ENCODE measurements at regions not wholly inside any gene's neighbourhood (a gene's known extent, or its start where the extent isn't known, plus 50 kb on each side); places are given as distances from the start of the nearest gene placed in this dataset.
A peak's percentile ranks its signal among the peaks of the same experiment; 100 is the strongest.

GRCh38 chr1:195085196-195085595 lies 1523.0 kb downstream of the KCNT2 start:
- Histone ChIP-seq H3K36me3 (ENCODE audit: low read depth) (no peaks in the 10 kb centered on the region), H3K4me3 (ENCODE audit: severe bottlenecking) (no peak overlapping the region), H3K27ac (ENCODE audit: poor library complexity, severe bottlenecking) (no peak overlapping the region), H3K9me3 (ENCODE audit: severe bottlenecking) (no peaks in the 10 kb centered on the region), H3K4me1 (ENCODE audit: insufficient read depth, poor library complexity, severe bottlenecking) (no peaks in the 10 kb centered on the region), H3K27me3 (ENCODE audit: insufficient read depth, poor library complexity, severe bottlenecking) (no peaks in the 10 kb centered on the region)
- no peak for TF ChIP-seq CTCF (IDR thresholded peaks at IDR 0.05; ENCODE audit: poor library complexity, severe bottlenecking)
- no peak for ATAC-seq (ENCODE audit: low read depth)
- DNase-seq (ENCODE audit: low spot score) = no peak

GRCh38 chr1:195082183-195082582 lies 1526.1 kb downstream of the KCNT2 start:
- H3K27me3 ChIP-seq (ENCODE audit: insufficient read depth, poor library complexity, severe bottlenecking) = no peaks in the 10 kb centered on the region
- ATAC-seq (ENCODE audit: low read depth) (peak; percentile 40; the same call in 1 of the 3 replicates), DNase-seq (ENCODE audit: low spot score) (no peak)
- H3K9me3 ChIP-seq (ENCODE audit: severe bottlenecking) = no peaks in the 10 kb centered on the region
- H3K27ac ChIP-seq (ENCODE audit: poor library complexity, severe bottlenecking) = no peak overlapping the region
- H3K36me3 ChIP-seq (ENCODE audit: low read depth) = no peaks in the 10 kb centered on the region
- H3K4me1 ChIP-seq (ENCODE audit: insufficient read depth, poor library complexity, severe bottlenecking) = no peaks in the 10 kb centered on the region
- H3K4me3 ChIP-seq (ENCODE audit: severe bottlenecking) = no peak overlapping the region
- TF ChIP-seq CTCF (IDR thresholded peaks at IDR 0.05; ENCODE audit: poor library complexity, severe bottlenecking) = no peak

DNA sequence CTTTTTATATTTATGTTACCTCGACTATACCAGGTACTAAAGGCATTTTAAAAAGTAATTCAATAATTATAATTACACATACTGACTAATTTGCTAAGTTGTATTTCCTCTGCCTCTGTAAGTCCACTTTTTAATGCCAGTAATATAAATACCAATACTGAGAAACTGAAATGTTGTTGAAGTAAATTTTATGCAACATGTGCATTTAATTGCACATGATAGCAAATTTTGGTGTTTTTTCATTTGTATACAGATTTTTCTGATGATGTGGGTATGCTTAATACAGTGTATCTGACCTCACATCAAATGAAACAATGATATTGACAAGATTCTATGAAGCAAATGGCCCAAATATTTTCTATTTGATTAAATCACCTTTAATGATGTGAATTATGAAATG lies 1531.6 kb downstream of the KCNT2 start:
- Histone ChIP-seq H3K36me3 (ENCODE audit: low read depth) (no peaks in the 10 kb centered on the region), H3K27me3 (ENCODE audit: insufficient read depth, poor library complexity, severe bottlenecking) (no peaks in the 10 kb centered on the region), H3K9me3 (ENCODE audit: severe bottlenecking) (no peaks in the 10 kb centered on the region), H3K27ac (ENCODE audit: poor library complexity, severe bottlenecking) (no peak overlapping the region), H3K4me3 (ENCODE audit: severe bottlenecking) (no peak overlapping the region), H3K4me1 (ENCODE audit: insufficient read depth, poor library complexity, severe bottlenecking) (no peaks in the 10 kb centered on the region)
- no peak for TF ChIP-seq CTCF (IDR thresholded peaks at IDR 0.05; ENCODE audit: poor library complexity, severe bottlenecking)
- no peak for ATAC-seq (ENCODE audit: low read depth)
- DNase-seq (ENCODE audit: low spot score) = no peak

DNA sequence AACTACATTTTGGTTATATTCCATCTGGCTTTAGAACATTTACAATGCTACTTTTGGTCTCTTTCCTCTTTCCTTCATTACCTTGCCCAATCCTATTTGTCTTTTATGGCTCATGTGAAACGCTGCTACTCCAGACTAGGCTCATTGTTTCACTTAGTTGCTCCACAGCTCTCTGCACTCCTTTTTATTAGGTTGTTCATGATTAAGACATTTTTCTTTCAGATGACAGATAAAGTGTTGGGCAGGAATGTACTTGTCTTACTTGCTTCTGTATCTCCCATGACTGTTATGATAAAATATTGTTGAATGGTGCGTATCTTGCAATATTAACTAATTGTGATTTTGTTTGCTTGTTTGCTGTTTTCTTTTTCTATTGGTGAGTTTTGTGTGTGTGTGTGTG lies 1532.3 kb downstream of the KCNT2 start:
- no peak for DNase-seq (ENCODE audit: low spot score)
- Histone ChIP-seq H3K27me3 (ENCODE audit: insufficient read depth, poor library complexity, severe bottlenecking) (no peaks in the 10 kb centered on the region), H3K4me1 (ENCODE audit: insufficient read depth, poor library complexity, severe bottlenecking) (no peaks in the 10 kb centered on the region), H3K36me3 (ENCODE audit: low read depth) (no peaks in the 10 kb centered on the region), H3K4me3 (ENCODE audit: severe bottlenecking) (no peak overlapping the region), H3K27ac (ENCODE audit: poor library complexity, severe bottlenecking) (no peak overlapping the region), H3K9me3 (ENCODE audit: severe bottlenecking) (no peaks in the 10 kb centered on the region)
- TF ChIP-seq CTCF (IDR thresholded peaks at IDR 0.05; ENCODE audit: poor library complexity, severe bottlenecking) = no peak
- no peak for ATAC-seq (ENCODE audit: low read depth)

GRCh38 chr1:195071461-195071860 lies 1536.8 kb downstream of the KCNT2 start:
- TF ChIP-seq CTCF (IDR thresholded peaks at IDR 0.05; ENCODE audit: poor library complexity, severe bottlenecking) = no peak
- Histone ChIP-seq H3K4me3 (ENCODE audit: severe bottlenecking) (no peak overlapping the region), H3K27me3 (ENCODE audit: insufficient read depth, poor library complexity, severe bottlenecking) (no peaks in the 10 kb centered on the region), H3K36me3 (ENCODE audit: low read depth) (no peaks in the 10 kb centered on the region), H3K4me1 (ENCODE audit: insufficient read depth, poor library complexity, severe bottlenecking) (no peaks in the 10 kb centered on the region), H3K27ac (ENCODE audit: poor library complexity, severe bottlenecking) (no peak overlapping the region), H3K9me3 (ENCODE audit: severe bottlenecking) (no peaks in the 10 kb centered on the region)
- no peak for ATAC-seq (ENCODE audit: low read depth)
- no peak for DNase-seq (ENCODE audit: low spot score)

All from RWPE2 (cell line).